ENCODE measurements at regions not wholly inside any gene's neighbourhood (a gene's known extent, or its start where the extent isn't known, plus 50 kb on each side); places are given as distances from the start of the nearest gene placed in this dataset.

DNA sequence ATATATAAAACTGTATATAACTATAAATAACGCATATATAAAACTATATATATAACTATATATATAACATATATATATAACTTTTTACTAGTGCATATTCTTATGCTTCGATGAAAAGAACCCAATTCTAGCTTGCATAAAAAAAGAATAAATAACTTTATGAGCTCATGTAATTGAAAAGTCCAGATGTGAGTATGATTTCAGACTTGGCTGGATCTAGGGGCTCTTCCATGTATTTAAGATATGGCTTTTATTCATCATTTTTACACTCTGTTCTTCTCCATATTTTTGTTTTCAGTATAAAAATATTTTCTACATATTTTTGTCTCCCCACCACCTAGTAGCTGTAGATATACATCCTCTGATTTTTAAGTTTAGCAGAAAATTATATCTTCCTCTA lies 417.5 kb downstream of the CDH11 start:
- TF ChIP-seq, protein P1, sequence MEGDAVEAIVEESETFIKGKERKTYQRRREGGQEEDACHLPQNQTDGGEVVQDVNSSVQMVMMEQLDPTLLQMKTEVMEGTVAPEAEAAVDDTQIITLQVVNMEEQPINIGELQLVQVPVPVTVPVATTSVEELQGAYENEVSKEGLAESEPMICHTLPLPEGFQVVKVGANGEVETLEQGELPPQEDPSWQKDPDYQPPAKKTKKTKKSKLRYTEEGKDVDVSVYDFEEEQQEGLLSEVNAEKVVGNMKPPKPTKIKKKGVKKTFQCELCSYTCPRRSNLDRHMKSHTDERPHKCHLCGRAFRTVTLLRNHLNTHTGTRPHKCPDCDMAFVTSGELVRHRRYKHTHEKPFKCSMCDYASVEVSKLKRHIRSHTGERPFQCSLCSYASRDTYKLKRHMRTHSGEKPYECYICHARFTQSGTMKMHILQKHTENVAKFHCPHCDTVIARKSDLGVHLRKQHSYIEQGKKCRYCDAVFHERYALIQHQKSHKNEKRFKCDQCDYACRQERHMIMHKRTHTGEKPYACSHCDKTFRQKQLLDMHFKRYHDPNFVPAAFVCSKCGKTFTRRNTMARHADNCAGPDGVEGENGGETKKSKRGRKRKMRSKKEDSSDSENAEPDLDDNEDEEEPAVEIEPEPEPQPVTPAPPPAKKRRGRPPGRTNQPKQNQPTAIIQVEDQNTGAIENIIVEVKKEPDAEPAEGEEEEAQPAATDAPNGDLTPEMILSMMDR (IDR thresholded peaks at IDR 0.05), result no peak

DNA sequence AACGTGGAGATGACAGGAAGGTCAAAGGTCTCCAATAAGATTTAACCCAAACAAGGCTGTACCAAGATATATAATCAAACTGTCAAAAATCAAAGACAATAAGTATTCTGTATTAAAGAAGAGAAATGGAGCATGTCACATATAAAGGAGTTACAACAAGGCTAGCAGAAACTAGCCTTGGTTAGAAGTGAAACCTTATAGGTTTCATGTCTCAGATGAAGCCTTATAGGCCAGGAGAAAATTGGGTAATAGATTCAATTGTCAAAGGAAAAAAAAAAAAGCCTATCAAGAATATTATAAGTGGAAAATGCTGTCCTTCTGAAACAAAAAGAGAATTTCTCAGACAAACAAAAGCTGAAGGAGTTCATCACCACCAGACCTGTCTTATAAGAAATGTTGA lies 419.4 kb downstream of the CDH11 start:
- TF ChIP-seq, protein P1 (IDR thresholded peaks at IDR 0.05), result no peak

DNA sequence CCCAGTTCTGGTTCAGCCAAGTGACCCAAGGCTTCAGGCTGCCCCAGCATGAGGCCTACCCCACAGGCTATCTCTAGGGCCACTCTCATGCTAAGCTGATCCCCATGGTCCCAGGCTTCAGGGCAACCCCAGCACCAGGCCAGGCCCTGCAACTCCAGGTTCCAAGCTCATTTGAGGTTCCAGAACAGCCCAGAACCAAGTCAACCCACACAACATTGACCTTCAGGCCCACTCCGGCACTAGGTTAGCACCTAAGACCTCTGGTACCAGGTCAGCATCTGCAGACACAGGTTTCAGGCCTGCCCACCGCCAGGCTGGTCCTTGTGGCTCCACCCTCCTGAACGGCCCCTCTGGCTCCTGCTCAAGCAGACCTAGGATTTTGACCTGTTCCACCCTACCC lies 421.2 kb downstream of the CDH11 start:
- TF ChIP-seq, protein P1 (IDR thresholded peaks at IDR 0.05), result no peak

DNA sequence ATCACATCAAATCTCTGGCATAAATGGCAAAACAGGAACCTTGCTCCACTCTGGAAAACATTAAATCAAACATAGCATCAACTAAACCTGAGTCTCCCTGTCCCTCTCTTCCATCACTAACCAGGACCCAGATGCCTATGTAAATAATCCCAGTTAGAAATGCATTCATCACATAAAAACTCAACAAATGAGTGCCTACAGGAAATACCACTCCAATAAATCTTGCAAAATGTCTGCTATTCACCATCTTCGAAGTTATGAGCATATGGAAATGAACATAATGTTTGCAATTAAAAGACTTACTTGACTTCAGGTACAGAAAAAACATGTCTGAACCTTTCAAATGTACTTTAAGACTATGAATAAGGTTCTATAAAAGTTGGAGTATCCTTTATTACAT lies 425.0 kb downstream of the CDH11 start:
- TF ChIP-seq, protein P1 (IDR thresholded peaks at IDR 0.05), result no peak

DNA sequence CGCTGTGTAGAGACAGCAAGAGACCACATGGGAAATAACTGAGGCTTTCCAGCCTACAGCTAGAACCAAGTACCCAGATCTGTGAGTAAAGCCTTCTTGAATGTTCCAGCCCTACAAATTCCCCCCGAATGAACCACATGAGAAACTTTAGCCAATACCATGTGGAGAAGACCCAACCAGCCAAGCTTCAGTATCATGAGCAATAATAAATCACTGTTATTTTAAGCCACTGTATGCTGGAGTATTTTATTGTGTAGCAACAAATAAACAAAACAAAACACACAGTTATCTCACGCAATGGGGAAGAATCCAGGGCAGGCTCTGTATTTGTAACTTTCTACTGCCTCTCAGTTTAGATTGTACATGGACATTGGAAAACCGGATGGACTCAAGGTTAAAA lies 426.2 kb downstream of the CDH11 start:
- TF ChIP-seq, protein P1 (IDR thresholded peaks at IDR 0.05), result no peak

DNA sequence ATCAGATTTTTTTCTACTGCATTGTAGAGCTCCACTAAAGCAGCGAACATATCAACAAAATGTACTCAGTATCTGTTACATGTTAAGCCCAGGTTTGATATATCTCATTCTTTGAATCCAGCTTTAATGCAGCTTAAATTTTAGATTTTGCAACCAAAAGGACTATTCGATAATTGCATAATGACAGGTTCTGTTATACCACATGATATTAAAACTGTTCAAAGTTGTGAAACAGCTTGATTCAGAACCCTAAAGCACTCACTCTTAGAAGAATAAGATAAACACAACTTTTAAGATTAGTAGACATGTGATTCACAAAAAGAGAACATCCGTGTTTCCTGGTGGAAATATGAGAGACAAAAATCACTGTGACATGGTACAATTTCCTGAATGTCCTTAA lies 427.9 kb downstream of the CDH11 start:
- TF ChIP-seq, protein P1 (IDR thresholded peaks at IDR 0.05), result no peak

DNA sequence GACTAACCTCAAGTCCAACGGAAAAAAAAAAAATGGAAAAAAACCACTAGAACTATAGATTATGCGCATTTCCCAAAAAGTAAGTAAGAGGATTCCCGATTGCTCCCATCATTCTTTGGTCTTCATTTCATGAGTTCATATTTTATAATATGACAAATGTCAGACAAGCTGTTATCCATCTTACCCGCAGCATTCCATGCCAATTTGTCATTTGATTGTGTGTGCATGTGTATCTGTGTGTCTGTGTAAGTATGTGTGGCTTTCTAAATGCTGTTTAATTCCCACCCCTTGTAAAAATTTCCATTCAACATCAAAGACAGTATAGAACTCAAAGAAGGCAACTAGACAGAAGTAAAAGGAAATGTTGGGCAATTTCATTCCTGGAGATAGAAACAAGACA lies 434.1 kb downstream of the CDH11 start:
- TF ChIP-seq, protein P1 (IDR thresholded peaks at IDR 0.05), result no peak

DNA sequence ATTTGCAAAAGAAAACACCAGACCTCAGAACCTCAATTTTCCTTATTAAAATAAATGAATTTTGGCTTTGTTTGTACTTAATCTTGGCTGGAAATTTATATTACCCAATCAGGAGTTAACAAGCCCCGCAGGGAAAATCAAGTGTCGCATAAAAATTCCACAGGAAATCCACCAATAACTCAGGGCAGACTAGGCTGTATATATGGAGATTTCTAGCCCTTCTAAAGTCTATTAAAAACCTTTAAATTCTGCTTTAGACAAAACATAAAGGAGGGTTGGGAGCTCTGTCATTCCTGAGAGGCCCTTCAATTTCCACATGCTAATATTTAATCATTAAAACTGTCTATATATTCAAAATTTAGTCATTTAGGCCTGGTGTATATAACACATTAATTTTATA lies 434.7 kb downstream of the CDH11 start:
- TF ChIP-seq, protein P1 (IDR thresholded peaks at IDR 0.05), result no peak
